ENCODE measurements at regions not wholly inside any gene's neighbourhood (a gene's known extent, or its start where the extent isn't known, plus 50 kb on each side); places are given as distances from the start of the nearest gene placed in this dataset.

GRCh38 chr10:8874972-8875371 is 820.5 kb downstream of the GATA3 start:
- no peak for TF ChIP-seq CTCF (IDR thresholded peaks at IDR 0.05; ENCODE audit: insufficient read depth in 1 of 2, low read depth in 1 of 2, low read length in 1 of 2, severe bottlenecking in 1 of 2, unreplicated experiment in 1 of 2)
- Histone ChIP-seq H3K4me3 (ENCODE audit: low read depth, low read length) (no peak overlapping the region), H3K9me3 (no peaks in the 10 kb centered on the region), H3K36me3 (ENCODE audit: control insufficient read depth, insufficient read depth, low read length) (no peaks in the 10 kb centered on the region), H3K27me3 (replicated peaks; ENCODE audit: control insufficient read depth, insufficient read depth, low read length) (no peaks in the 10 kb centered on the region), H3K4me1 (no peaks in the 10 kb centered on the region)
- no peaks in the 10 kb centered on the region for H3K9me3 Mint-ChIP-seq (ENCODE audit: unreplicated experiment)
- H3K27ac Mint-ChIP-seq (ENCODE audit: unreplicated experiment): no peak overlapping the region
- no peak for DNase-seq
- no TSS peak for BruUV-seq (replicated peaks)
- H3K36me3 Mint-ChIP-seq (ENCODE audit: insufficient read depth, unreplicated experiment): no peaks in the 10 kb centered on the region
- intact Hi-C loops (cut with micrococcal nuclease; ENCODE audit: unreplicated experiment): loop anchor here (10.0 kb wide), 1 partner anchor 1000 kb away; no protein-coding TSS in a partner anchor
- no peaks in the 10 kb centered on the region for H3K4me1 Mint-ChIP-seq (ENCODE audit: low read depth, unreplicated experiment)
- ChIA-PET CTCF (interaction anchor here (1.0 kb wide), 1 partner anchor 1003 kb away, joined by 4 read pairs; no protein-coding TSS in a partner anchor), POLR2A (no interaction called here)
- H3K4me3 Mint-ChIP-seq (ENCODE audit: unreplicated experiment): no peak overlapping the region
- H3K27me3 Mint-ChIP-seq (ENCODE audit: insufficient read depth, unreplicated experiment): peaks cover 6% of the 10 kb centered on the region

DNA sequence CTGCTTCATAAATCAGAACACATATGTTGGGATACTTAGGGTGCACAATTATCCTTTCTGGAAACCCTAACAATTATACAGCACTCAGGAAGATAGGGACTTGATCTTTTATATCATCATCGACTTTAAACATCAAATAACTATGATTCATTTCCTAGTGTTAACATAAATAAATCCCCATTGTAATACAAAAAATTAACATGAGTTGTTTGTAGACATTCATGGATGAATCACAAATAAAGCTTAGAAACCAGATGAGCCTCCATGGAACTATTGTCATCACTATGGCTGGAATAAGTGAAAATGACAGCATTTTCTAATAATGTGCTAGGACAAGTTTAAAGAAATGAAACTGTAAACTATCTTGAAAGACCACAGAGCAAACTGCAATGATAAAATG is 821.7 kb downstream of the GATA3 start:
- no peak for DNase-seq
- Mint-ChIP-seq H3K27me3 (ENCODE audit: insufficient read depth, unreplicated experiment) (peaks cover 6% of the 10 kb centered on the region), H3K4me1 (ENCODE audit: low read depth, unreplicated experiment) (no peaks in the 10 kb centered on the region), H3K36me3 (ENCODE audit: insufficient read depth, unreplicated experiment) (no peaks in the 10 kb centered on the region), H3K4me3 (ENCODE audit: unreplicated experiment) (no peak overlapping the region), H3K9me3 (ENCODE audit: unreplicated experiment) (no peaks in the 10 kb centered on the region), H3K27ac (ENCODE audit: unreplicated experiment) (no peak overlapping the region)
- H3K9me3 ChIP-seq: no peaks in the 10 kb centered on the region
- BruUV-seq (replicated peaks): no TSS peak
- intact Hi-C loops (cut with micrococcal nuclease; ENCODE audit: unreplicated experiment): loop anchor here (10.0 kb wide), 1 partner anchor 1001 kb away; no protein-coding TSS in a partner anchor
- no peak overlapping the region for H3K4me3 ChIP-seq (ENCODE audit: low read depth, low read length)
- no peaks in the 10 kb centered on the region for H3K4me1 ChIP-seq
- CTCF ChIA-PET: no interaction called here
- POLR2A ChIA-PET: no interaction called here
- TF ChIP-seq CTCF (IDR thresholded peaks at IDR 0.05; ENCODE audit: insufficient read depth in 1 of 2, low read depth in 1 of 2, low read length in 1 of 2, severe bottlenecking in 1 of 2, unreplicated experiment in 1 of 2): no peak
- no peaks in the 10 kb centered on the region for H3K27me3 ChIP-seq (replicated peaks; ENCODE audit: control insufficient read depth, insufficient read depth, low read length)
- no peaks in the 10 kb centered on the region for H3K36me3 ChIP-seq (ENCODE audit: control insufficient read depth, insufficient read depth, low read length)

DNA sequence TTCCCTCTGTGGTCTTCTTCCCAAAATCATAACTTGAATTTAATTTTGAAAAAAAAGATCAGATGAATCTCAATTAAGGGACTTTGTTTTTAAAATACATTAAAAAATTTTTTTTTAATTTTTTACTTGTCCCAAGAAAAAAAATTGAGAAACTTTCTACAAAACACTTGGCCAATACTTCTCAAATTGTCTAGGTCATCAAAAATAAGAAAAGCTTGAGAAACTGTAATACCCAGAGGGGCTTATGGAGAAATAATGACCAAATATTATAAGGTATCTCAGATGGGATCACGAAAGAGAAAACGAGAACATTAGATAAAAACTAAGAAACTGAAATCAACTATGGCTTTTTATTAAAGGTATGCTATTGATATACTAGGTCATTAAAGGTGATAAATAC is 835.0 kb downstream of the GATA3 start:
- Histone ChIP-seq H3K27me3 (replicated peaks; ENCODE audit: control insufficient read depth, insufficient read depth, low read length) (no peaks in the 10 kb centered on the region), H3K4me3 (ENCODE audit: low read depth, low read length) (no peak overlapping the region), H3K36me3 (ENCODE audit: control insufficient read depth, insufficient read depth, low read length) (no peaks in the 10 kb centered on the region), H3K9me3 (no peaks in the 10 kb centered on the region), H3K4me1 (no peaks in the 10 kb centered on the region)
- H3K27ac Mint-ChIP-seq (ENCODE audit: unreplicated experiment): no peak overlapping the region
- DNase-seq: no peak
- no TSS peak for BruUV-seq (replicated peaks)
- intact Hi-C loops (cut with micrococcal nuclease; ENCODE audit: unreplicated experiment): no loop called here
- H3K27me3 Mint-ChIP-seq (ENCODE audit: insufficient read depth, unreplicated experiment): no peaks in the 10 kb centered on the region
- H3K36me3 Mint-ChIP-seq (ENCODE audit: insufficient read depth, unreplicated experiment): no peaks in the 10 kb centered on the region
- H3K9me3 Mint-ChIP-seq (ENCODE audit: unreplicated experiment): no peaks in the 10 kb centered on the region
- no peak overlapping the region for H3K4me3 Mint-ChIP-seq (ENCODE audit: unreplicated experiment)
- ChIA-PET POLR2A (no interaction called here), CTCF (no interaction called here)
- no peak for TF ChIP-seq CTCF (IDR thresholded peaks at IDR 0.05; ENCODE audit: insufficient read depth in 1 of 2, low read depth in 1 of 2, low read length in 1 of 2, severe bottlenecking in 1 of 2, unreplicated experiment in 1 of 2)
- no peaks in the 10 kb centered on the region for H3K4me1 Mint-ChIP-seq (ENCODE audit: low read depth, unreplicated experiment)
